ENCODE measurements at regions not wholly inside any gene's neighbourhood (a gene's known extent, or its start where the extent isn't known, plus 50 kb on each side); places are given as distances from the start of the nearest gene placed in this dataset.

DNA sequence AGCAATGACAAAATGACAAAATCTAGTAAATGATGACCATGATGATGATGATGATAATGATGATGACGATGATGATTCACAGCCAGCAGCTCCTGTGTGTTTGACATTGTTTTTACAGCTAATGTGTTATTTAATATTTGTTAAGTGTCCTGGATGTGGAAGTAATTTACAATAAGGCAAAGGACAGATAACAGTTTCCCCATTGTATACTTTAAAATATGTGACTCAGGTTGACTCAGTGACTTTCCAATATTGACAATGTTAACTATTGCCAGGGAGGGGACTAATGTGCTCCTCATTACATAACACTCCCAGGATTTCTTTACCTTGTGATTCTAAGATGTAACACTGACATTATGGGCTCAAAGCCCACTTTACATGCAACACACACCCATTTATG is 602.2 kb downstream of the FBXO15 start:
- Histone ChIP-seq H3K27me3 (ENCODE audit: control insufficient read depth, insufficient read depth, low read length) (no peaks in the 10 kb centered on the region), H3K9me3 (ENCODE audit: control insufficient read depth, insufficient read depth, low read length) (no peaks in the 10 kb centered on the region), H3K27ac (ENCODE audit: low read depth, low read length) (no peak overlapping the region), H3K4me3 (ENCODE audit: low read depth, low read length) (no peak overlapping the region)
- DNase-seq (ENCODE audit: low read depth, low spot score): no peak
- CTCF ChIA-PET: no interaction called here
- POLR2A ChIA-PET: no interaction called here
- TF ChIP-seq, protein P1, sequence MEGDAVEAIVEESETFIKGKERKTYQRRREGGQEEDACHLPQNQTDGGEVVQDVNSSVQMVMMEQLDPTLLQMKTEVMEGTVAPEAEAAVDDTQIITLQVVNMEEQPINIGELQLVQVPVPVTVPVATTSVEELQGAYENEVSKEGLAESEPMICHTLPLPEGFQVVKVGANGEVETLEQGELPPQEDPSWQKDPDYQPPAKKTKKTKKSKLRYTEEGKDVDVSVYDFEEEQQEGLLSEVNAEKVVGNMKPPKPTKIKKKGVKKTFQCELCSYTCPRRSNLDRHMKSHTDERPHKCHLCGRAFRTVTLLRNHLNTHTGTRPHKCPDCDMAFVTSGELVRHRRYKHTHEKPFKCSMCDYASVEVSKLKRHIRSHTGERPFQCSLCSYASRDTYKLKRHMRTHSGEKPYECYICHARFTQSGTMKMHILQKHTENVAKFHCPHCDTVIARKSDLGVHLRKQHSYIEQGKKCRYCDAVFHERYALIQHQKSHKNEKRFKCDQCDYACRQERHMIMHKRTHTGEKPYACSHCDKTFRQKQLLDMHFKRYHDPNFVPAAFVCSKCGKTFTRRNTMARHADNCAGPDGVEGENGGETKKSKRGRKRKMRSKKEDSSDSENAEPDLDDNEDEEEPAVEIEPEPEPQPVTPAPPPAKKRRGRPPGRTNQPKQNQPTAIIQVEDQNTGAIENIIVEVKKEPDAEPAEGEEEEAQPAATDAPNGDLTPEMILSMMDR (IDR thresholded peaks at IDR 0.05; ENCODE audit: low read depth, low read length): no peak

DNA sequence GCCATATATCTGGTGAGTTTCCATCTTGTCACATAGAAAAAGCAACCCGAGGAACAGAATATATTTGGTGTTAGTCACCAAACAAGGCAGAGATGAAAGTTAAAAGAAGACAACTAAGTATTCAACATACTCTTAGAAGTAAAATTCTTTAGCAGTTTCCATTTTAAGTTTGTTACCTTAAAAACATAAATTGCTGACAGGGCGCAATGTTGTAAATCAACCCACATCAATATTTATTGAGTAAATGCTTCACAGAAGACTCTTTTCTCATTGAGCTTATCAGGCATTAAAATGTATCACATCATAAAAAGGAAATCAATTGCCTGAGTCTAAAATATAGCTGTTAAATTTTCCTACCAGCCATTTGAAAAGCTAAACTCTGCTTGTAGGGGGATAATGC is 603.0 kb downstream of the FBXO15 start:
- CTCF ChIA-PET: no interaction called here
- TF ChIP-seq, protein P1 (IDR thresholded peaks at IDR 0.05; ENCODE audit: low read depth, low read length): no peak
- POLR2A ChIA-PET: no interaction called here
- H3K9me3 ChIP-seq (ENCODE audit: control insufficient read depth, insufficient read depth, low read length): no peaks in the 10 kb centered on the region
- H3K27ac ChIP-seq (ENCODE audit: low read depth, low read length): no peak overlapping the region
- no peaks in the 10 kb centered on the region for H3K27me3 ChIP-seq (ENCODE audit: control insufficient read depth, insufficient read depth, low read length)
- no peak for DNase-seq (ENCODE audit: low read depth, low spot score)
- no peak overlapping the region for H3K4me3 ChIP-seq (ENCODE audit: low read depth, low read length)

DNA sequence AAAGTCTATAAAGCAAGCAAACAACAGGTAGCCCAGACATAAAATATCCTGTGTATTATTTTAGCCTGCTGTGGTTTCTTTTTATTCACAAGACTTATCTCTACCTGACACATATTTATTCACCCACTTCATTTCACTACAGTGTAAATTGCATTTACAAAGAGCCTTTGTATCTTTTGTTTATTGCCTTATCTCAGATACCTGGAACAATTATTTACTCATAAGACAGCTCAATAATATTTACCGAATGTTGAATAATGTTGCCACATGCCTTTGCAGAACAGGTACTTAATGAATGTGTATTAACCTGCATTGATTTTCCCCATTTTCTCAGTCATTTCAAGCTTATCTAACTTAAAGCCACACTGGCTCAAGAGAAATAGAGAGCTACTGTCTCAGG is 603.6 kb downstream of the FBXO15 start:
- POLR2A ChIA-PET: no interaction called here
- Histone ChIP-seq H3K4me3 (ENCODE audit: low read depth, low read length) (no peak overlapping the region), H3K9me3 (ENCODE audit: control insufficient read depth, insufficient read depth, low read length) (no peaks in the 10 kb centered on the region), H3K27ac (ENCODE audit: low read depth, low read length) (no peak overlapping the region), H3K27me3 (ENCODE audit: control insufficient read depth, insufficient read depth, low read length) (no peaks in the 10 kb centered on the region)
- no peak for DNase-seq (ENCODE audit: low read depth, low spot score)
- CTCF ChIA-PET: no interaction called here
- TF ChIP-seq, protein P1 (IDR thresholded peaks at IDR 0.05; ENCODE audit: low read depth, low read length): no peak

DNA sequence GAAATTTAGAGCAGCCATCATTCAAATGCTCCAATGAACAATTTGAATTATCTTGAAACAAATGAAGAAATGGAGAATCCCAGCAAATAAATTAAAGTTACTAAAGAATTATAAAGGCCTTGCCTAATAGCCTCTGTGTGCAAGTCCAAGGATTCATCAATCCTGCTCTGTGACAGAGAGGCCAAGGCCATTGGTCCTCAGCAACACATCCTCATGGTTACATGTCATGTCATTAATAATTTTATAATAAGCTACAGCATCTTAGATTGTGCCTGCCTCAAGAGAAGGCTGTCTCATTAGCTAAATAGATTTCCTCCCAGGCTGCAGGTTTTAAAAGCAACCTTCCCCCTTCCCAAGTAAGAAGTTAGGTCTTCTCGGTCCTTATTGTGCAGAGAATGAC is 611.6 kb downstream of the FBXO15 start:
- POLR2A ChIA-PET: no interaction called here
- TF ChIP-seq, protein P1 (IDR thresholded peaks at IDR 0.05; ENCODE audit: low read depth, low read length): no peak
- DNase-seq (ENCODE audit: low read depth, low spot score): no peak
- Histone ChIP-seq H3K9me3 (ENCODE audit: control insufficient read depth, insufficient read depth, low read length) (no peaks in the 10 kb centered on the region; the same call in 1 of the 2 replicates), H3K4me3 (ENCODE audit: low read depth, low read length) (no peak overlapping the region), H3K27ac (ENCODE audit: low read depth, low read length) (no peak overlapping the region), H3K27me3 (ENCODE audit: control insufficient read depth, insufficient read depth, low read length) (no peaks in the 10 kb centered on the region)
- CTCF ChIA-PET: no interaction called here

DNA sequence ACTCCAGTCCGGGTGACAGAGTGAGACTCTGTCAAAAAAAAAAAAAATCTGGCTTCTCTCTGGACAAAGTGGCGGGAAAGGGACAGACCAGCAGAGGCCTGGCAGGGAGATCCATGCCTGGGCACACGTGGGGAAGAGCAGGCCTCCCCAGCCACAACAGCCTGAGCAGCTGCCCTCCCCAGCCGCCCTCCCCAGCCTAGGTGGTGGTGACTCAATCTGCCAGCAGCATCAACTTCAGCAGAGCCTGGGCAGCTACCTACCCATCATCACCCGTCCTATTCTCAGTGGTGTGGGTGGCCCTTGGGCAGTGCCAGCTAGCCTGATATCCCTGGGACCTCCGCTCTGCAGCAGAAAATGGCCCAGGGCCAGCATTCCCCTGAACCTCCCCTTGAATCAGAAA is 612.4 kb downstream of the FBXO15 start:
- Histone ChIP-seq H3K4me3 (ENCODE audit: low read depth, low read length) (no peak overlapping the region), H3K9me3 (ENCODE audit: control insufficient read depth, insufficient read depth, low read length) (no peaks in the 10 kb centered on the region; the same call in 1 of the 2 replicates), H3K27me3 (ENCODE audit: control insufficient read depth, insufficient read depth, low read length) (no peaks in the 10 kb centered on the region), H3K27ac (ENCODE audit: low read depth, low read length) (no peak overlapping the region)
- ChIA-PET POLR2A (no interaction called here), CTCF (no interaction called here)
- no peak for DNase-seq (ENCODE audit: low read depth, low spot score)
- TF ChIP-seq, protein P1 (IDR thresholded peaks at IDR 0.05; ENCODE audit: low read depth, low read length): no peak
